Keratinocyte (primary cell): ENCODE measurements at regions not wholly inside any gene's neighbourhood (a gene's known extent, or its start where the extent isn't known, plus 50 kb on each side); places are given as distances from the start of the nearest gene placed in this dataset.

Experiments
- EZH2 ChIP-seq: IDR thresholded peaks from one replicate; pipeline ENCODE4 v1.6.1; 2012; ENCODE audit warnings: inconsistent platforms, mild to moderate bottlenecking, low read length, moderate library complexity
- TF ChIP-seq, protein P1 (sequence below), 3 experiments: IDR thresholded peaks in 1 of 3; conservative IDR thresholded peaks in 1 of 3; optimal IDR thresholded peaks in 1 of 3; 2 replicates in 2 of 3; 3 replicates in 1 of 3; pipeline versions ENCODE3 to v1.5.1; 2011; ENCODE audit warnings: low read length in 3 of 3, mild to moderate bottlenecking in 3 of 3, moderate library complexity in 2 of 3, control low read depth in 1 of 3, inconsistent platforms in 1 of 3; ENCODE audit not compliant: insufficient read depth in 2 of 3; ENCODE audit errors: extremely low read depth in 1 of 3

DNA sequence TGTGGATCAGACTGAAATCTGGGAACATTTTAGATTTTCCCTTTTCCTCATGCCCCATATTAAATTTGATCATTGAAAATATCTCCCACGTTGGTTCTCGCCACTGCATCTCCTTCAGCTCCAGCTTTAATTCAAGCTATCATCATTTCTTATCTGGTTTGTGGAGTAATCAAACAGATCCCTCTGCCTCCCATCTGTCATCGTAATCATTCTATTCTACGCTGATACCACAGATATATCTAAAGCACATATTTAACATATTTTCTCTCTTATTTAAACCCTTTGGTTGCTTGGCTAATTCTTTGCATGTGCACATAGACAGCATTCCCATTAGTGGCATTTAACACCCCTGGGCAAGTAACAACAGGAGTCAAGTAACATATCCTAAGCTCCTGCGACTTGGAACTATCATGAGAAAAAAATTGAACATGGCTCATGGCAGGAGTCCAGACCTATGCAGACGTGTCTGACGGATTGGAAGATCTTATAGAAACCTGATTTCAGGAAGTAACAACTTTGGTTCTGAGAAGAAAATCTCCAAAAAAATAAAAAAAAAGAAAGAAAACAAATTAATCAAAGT is 158.8 kb upstream of the KYNU start:
- TF ChIP-seq EZH2: no peak
- TF ChIP-seq, protein P1, sequence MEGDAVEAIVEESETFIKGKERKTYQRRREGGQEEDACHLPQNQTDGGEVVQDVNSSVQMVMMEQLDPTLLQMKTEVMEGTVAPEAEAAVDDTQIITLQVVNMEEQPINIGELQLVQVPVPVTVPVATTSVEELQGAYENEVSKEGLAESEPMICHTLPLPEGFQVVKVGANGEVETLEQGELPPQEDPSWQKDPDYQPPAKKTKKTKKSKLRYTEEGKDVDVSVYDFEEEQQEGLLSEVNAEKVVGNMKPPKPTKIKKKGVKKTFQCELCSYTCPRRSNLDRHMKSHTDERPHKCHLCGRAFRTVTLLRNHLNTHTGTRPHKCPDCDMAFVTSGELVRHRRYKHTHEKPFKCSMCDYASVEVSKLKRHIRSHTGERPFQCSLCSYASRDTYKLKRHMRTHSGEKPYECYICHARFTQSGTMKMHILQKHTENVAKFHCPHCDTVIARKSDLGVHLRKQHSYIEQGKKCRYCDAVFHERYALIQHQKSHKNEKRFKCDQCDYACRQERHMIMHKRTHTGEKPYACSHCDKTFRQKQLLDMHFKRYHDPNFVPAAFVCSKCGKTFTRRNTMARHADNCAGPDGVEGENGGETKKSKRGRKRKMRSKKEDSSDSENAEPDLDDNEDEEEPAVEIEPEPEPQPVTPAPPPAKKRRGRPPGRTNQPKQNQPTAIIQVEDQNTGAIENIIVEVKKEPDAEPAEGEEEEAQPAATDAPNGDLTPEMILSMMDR (optimal IDR thresholded peaks at IDR 0.05 in 1 of 3, IDR thresholded peaks at IDR 0.05 in 1 of 3, conservative IDR thresholded peaks at IDR 0.05 in 1 of 3; ENCODE audit: extremely low read depth in 1 of 3, insufficient read depth in 2 of 3, low read length in 3 of 3): no peak
